ENCODE measurements at regions not wholly inside any gene's neighbourhood (a gene's known extent, or its start where the extent isn't known, plus 50 kb on each side); places are given as distances from the start of the nearest gene placed in this dataset.

DNA sequence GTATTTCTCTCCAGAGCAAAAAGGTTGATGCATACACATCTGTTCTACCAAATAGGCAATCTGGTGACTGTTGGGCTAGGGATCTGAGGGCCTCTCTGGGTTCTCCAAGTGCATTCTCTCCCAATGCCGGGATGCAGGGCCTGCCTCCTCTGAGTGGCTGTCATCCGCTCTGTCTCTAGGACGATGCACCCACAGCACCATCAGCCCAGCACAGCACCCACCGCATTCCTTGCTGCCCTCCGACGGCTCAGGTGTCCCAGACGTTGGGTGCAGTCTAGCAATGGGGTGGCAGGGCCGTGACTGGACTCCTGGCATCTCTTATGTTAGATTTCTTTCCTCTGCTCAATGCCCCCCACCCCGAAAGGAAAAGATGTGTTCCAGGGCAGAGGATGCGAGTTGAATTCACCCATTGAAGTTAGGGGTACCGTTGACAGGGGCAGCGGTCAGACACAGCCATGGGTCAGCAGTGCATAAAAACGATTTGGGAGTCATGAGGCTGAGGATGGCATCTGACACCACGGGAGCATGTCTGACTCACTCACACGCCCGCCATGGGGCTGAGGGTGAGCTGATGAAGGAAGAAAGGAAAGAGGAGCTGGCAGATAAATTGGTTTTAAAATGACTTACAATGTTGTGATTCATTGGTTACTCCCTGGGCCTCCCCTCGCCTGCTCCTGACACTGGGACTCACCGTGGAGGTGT, 93.2 kb upstream of the C14orf180 start:
- Histone ChIP-seq H3K27ac (ENCODE audit: low read length) (no peak overlapping the region), H3F3A (ENCODE audit: insufficient read depth, low read length, poor library complexity, severe bottlenecking) (no peaks in the 10 kb centered on the region), H3K9me3 (ENCODE audit: low read length) (no peaks in the 10 kb centered on the region), H3K4me3 (ENCODE audit: low read length) (no peak overlapping the region), H3K4me2 (ENCODE audit: low read length) (no peak overlapping the region), H3K9me2 (ENCODE audit: insufficient read depth, low read length) (no peaks in the 10 kb centered on the region), H3K9ac (ENCODE audit: low read length) (no peak overlapping the region), H3K36me3 (ENCODE audit: insufficient read depth, low read length) (no peaks in the 10 kb centered on the region), H2AFZ (ENCODE audit: low read depth, low read length) (no peak overlapping the region), H3K79me2 (replicated peaks; ENCODE audit: insufficient read depth, low read length) (no peaks in the 10 kb centered on the region), H3K27me3 (ENCODE audit: insufficient read depth, low read depth, low read length) (no peaks in the 10 kb centered on the region), H4K20me1 (ENCODE audit: insufficient read depth) (no peaks in the 10 kb centered on the region)
- TF ChIP-seq EP300 (conservative IDR thresholded peaks at IDR 0.05; ENCODE audit: poor library complexity, severe bottlenecking): no peak
- no peak for TF ChIP-seq POLR2AphosphoS5 (IDR thresholded peaks at IDR 0.05)
- TF ChIP-seq CTCF (IDR thresholded peaks at IDR 0.05; ENCODE audit: poor library complexity, severe bottlenecking): no peak
- no peak for TF ChIP-seq MXI1 (conservative IDR thresholded peaks at IDR 0.05; ENCODE audit: poor library complexity, severe bottlenecking)

DNA sequence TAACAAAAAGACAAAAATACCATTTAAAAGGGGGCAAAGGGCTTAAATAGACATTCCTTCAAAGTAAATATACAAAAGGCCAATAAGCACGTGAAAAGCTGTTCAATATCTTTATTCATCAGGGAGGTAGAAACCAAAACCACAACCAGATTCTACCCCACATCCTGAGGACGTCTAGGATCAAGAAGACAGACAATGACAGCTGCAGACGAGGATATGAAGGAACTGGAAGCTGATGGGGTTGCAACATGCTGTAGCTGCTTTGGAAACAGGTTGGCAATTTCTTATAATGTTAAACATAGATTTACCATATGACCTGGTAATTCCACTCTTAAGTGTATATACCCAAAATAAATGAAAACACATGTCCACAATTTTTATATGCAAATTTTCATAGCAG, 85.1 kb upstream of the C14orf180 start:
- no peak for TF ChIP-seq MXI1 (conservative IDR thresholded peaks at IDR 0.05; ENCODE audit: poor library complexity, severe bottlenecking)
- no peak for TF ChIP-seq EP300 (conservative IDR thresholded peaks at IDR 0.05; ENCODE audit: poor library complexity, severe bottlenecking)
- TF ChIP-seq POLR2AphosphoS5 (IDR thresholded peaks at IDR 0.05): no peak
- TF ChIP-seq RAD21 (conservative IDR thresholded peaks at IDR 0.05): no peak
- no peak for TF ChIP-seq TAF1 (IDR thresholded peaks at IDR 0.05; ENCODE audit: low read depth)
- TF ChIP-seq CTCF (IDR thresholded peaks at IDR 0.05; ENCODE audit: poor library complexity, severe bottlenecking): no peak
- TF ChIP-seq, protein P1, sequence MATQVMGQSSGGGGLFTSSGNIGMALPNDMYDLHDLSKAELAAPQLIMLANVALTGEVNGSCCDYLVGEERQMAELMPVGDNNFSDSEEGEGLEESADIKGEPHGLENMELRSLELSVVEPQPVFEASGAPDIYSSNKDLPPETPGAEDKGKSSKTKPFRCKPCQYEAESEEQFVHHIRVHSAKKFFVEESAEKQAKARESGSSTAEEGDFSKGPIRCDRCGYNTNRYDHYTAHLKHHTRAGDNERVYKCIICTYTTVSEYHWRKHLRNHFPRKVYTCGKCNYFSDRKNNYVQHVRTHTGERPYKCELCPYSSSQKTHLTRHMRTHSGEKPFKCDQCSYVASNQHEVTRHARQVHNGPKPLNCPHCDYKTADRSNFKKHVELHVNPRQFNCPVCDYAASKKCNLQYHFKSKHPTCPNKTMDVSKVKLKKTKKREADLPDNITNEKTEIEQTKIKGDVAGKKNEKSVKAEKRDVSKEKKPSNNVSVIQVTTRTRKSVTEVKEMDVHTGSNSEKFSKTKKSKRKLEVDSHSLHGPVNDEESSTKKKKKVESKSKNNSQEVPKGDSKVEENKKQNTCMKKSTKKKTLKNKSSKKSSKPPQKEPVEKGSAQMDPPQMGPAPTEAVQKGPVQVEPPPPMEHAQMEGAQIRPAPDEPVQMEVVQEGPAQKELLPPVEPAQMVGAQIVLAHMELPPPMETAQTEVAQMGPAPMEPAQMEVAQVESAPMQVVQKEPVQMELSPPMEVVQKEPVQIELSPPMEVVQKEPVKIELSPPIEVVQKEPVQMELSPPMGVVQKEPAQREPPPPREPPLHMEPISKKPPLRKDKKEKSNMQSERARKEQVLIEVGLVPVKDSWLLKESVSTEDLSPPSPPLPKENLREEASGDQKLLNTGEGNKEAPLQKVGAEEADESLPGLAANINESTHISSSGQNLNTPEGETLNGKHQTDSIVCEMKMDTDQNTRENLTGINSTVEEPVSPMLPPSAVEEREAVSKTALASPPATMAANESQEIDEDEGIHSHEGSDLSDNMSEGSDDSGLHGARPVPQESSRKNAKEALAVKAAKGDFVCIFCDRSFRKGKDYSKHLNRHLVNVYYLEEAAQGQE (IDR thresholded peaks at IDR 0.05; ENCODE audit: borderline replicate concordance): no peak
- TF ChIP-seq EZH2 (IDR thresholded peaks at IDR 0.05; ENCODE audit: borderline replicate concordance, insufficient read depth, low read length, poor library complexity, severe bottlenecking): no peak
- TF ChIP-seq SMC3 (conservative IDR thresholded peaks at IDR 0.05; ENCODE audit: poor library complexity): no peak
- no peaks in the 10 kb centered on the region for H4K20me1 ChIP-seq (ENCODE audit: insufficient read depth)
- H3K4me3 ChIP-seq (ENCODE audit: low read length): no peak overlapping the region
- no peak overlapping the region for H3K9ac ChIP-seq (ENCODE audit: low read length)
- H2AFZ ChIP-seq (ENCODE audit: low read depth, low read length): no peak overlapping the region
- H3K27ac ChIP-seq (ENCODE audit: low read length): no peak overlapping the region
- no peaks in the 10 kb centered on the region for H3K79me2 ChIP-seq (replicated peaks; ENCODE audit: insufficient read depth, low read length)
- peaks cover 5% of the 10 kb centered on the region for H3K9me3 ChIP-seq (ENCODE audit: low read length)
- H3K36me3 ChIP-seq (ENCODE audit: insufficient read depth, low read length): no peaks in the 10 kb centered on the region
- no peaks in the 10 kb centered on the region for H3F3A ChIP-seq (ENCODE audit: insufficient read depth, low read length, poor library complexity, severe bottlenecking)
- H3K9me2 ChIP-seq (ENCODE audit: insufficient read depth, low read length): no peaks in the 10 kb centered on the region
- no peak overlapping the region for H3K4me2 ChIP-seq (ENCODE audit: low read length)
- H3K27me3 ChIP-seq (ENCODE audit: insufficient read depth, low read depth, low read length): no peaks in the 10 kb centered on the region
